Mesenchymal stem cell (in vitro differentiated cells and primary cell): ENCODE measurements at regions not wholly inside any gene's neighbourhood (a gene's known extent, or its start where the extent isn't known, plus 50 kb on each side); places are given as distances from the start of the nearest gene placed in this dataset.

Experiments used
- DNase-seq: peaks from one replicate; pipeline ENCODE4 v3.0.0-alpha.2; 2013
- H2AFZ ChIP-seq: one replicate; pipeline ENCODE4 v1.6.1; 2013; ENCODE audit warnings: low read depth, mild to moderate bottlenecking, control low read depth, inconsistent platforms, low read length, moderate library complexity
- H2AK5ac ChIP-seq: 2 replicates; pipeline ENCODE4 v1.6.1; 2013; ENCODE audit warnings: low read length, moderate library complexity, mild to moderate bottlenecking, inconsistent platforms; ENCODE audit not compliant: severe bottlenecking
- H2BK120ac ChIP-seq: one replicate; pipeline ENCODE4 v1.6.1; 2013; ENCODE audit warnings: low read depth, mild to moderate bottlenecking, inconsistent platforms, low read length, moderate library complexity
- H2BK12ac ChIP-seq, 2 experiments: one replicate each; pipeline ENCODE4 v1.6.1; 2013; ENCODE audit warnings: inconsistent platforms in 2 of 2, low read length in 2 of 2, mild to moderate bottlenecking in 2 of 2, moderate library complexity in 2 of 2, control low read depth in 1 of 2
- H2BK15ac ChIP-seq: one replicate; pipeline ENCODE4 v1.6.1; 2013; ENCODE audit warnings: mild to moderate bottlenecking, low read depth, inconsistent platforms; ENCODE audit not compliant: poor library complexity, severe bottlenecking
- H2BK5ac ChIP-seq: 2 replicates; pipeline ENCODE4 v1.6.1; 2013; ENCODE audit warnings: low read depth, mild to moderate bottlenecking, low read length, control low read depth, inconsistent platforms; ENCODE audit not compliant: poor library complexity, severe bottlenecking
- H3K14ac ChIP-seq, 2 experiments: one replicate each; pipeline ENCODE4 v1.6.1; 2013; ENCODE audit warnings: inconsistent platforms in 2 of 2, low read length in 2 of 2, control low read depth in 1 of 2, mild to moderate bottlenecking in 1 of 2, moderate library complexity in 1 of 2
- H3K18ac ChIP-seq, 2 experiments: one replicate each; pipeline ENCODE4 v1.6.1; 2013; ENCODE audit warnings: inconsistent platforms in 2 of 2, low read length in 2 of 2, control low read depth in 1 of 2, low read depth in 1 of 2, mild to moderate bottlenecking in 1 of 2
- H3K23ac ChIP-seq, 2 experiments: one replicate each; pipeline ENCODE4 v1.6.1; 2013; ENCODE audit warnings: inconsistent platforms in 2 of 2, low read length in 2 of 2, mild to moderate bottlenecking in 2 of 2, moderate library complexity in 2 of 2, control low read depth in 1 of 2
- H3K27ac ChIP-seq: 2 replicates; pipeline ENCODE4 v1.5.1; 2013; ENCODE audit warnings: mild to moderate bottlenecking, moderate library complexity, low read length, control low read depth, inconsistent platforms; ENCODE audit not compliant: poor library complexity, severe bottlenecking
- H3K27me3 ChIP-seq, 2 experiments: 2 replicates each; pipeline versions ENCODE4 v1.6.1 to v1.7.0; 2013; ENCODE audit warnings: low read length in 2 of 2, mild to moderate bottlenecking in 2 of 2, moderate library complexity in 2 of 2, control low read depth in 1 of 2, inconsistent platforms in 1 of 2; ENCODE audit not compliant: control insufficient read depth in 1 of 2, insufficient read depth in 1 of 2
- H3K36me3 ChIP-seq, 2 experiments: 2 replicates each; pipeline versions ENCODE4 v1.6.1 to v1.7.0; 2013; ENCODE audit warnings: low read length in 2 of 2, control low read depth in 1 of 2, inconsistent platforms in 1 of 2, low read depth in 1 of 2, mild to moderate bottlenecking in 1 of 2; ENCODE audit not compliant: insufficient read depth in 2 of 2, control insufficient read depth in 1 of 2
- H3K4ac ChIP-seq, 2 experiments: one replicate each; pipeline ENCODE4 v1.6.1; 2013; ENCODE audit warnings: inconsistent platforms in 2 of 2, low read length in 2 of 2, mild to moderate bottlenecking in 2 of 2, moderate library complexity in 2 of 2, control low read depth in 1 of 2, low read depth in 1 of 2
- H3K4me1 ChIP-seq: 2 replicates; pipeline ENCODE4 v1.6.1; 2013; ENCODE audit warnings: low read depth, low read length, control low read depth; ENCODE audit not compliant: control insufficient read depth, insufficient read depth
- H3K4me2 ChIP-seq: 2 replicates; pipeline ENCODE4 v1.6.1; 2013; ENCODE audit warnings: low read length, mild to moderate bottlenecking, inconsistent platforms; ENCODE audit not compliant: poor library complexity, severe bottlenecking
- H3K4me3 ChIP-seq, 2 experiments: 2 replicates each; pipeline versions ENCODE4 v1.5.1 to v1.7.0; 2013; ENCODE audit warnings: low read length in 2 of 2, mild to moderate bottlenecking in 2 of 2, control low read depth in 1 of 2, low read depth in 1 of 2; ENCODE audit not compliant: insufficient read depth in 1 of 2
- H3K79me1 ChIP-seq: replicated peaks from 2 replicates; pipeline ENCODE4 v1.6.1; 2013; ENCODE audit warnings: mild to moderate bottlenecking, control low read depth, low read length, inconsistent platforms; ENCODE audit not compliant: poor library complexity, severe bottlenecking
- H3K9ac ChIP-seq: 2 replicates; pipeline ENCODE4 v1.7.0; 2013; ENCODE audit warnings: mild to moderate bottlenecking, low read length, moderate library complexity
- H3K9me3 ChIP-seq: 2 replicates; pipeline ENCODE4 v1.7.0; 2013; ENCODE audit warnings: mild to moderate bottlenecking, low read length; ENCODE audit not compliant: control insufficient read depth
- H4K8ac ChIP-seq: one replicate; pipeline ENCODE4 v1.6.1; 2013; ENCODE audit warnings: inconsistent platforms, mild to moderate bottlenecking, low read length, moderate library complexity
- H4K91ac ChIP-seq: one replicate; pipeline ENCODE4 v1.6.1; 2013; ENCODE audit warnings: mild to moderate bottlenecking, low read length, inconsistent platforms
- WGBS: methylation state at CpG from one replicate; pipeline ENCODE4 v1.1.7; 2013; ENCODE audit warnings: mixed read lengths; 5-methylcytosine and 5-hydroxymethylcytosine counted together

GRCh38 chr3:23749609-23750008 is 56.1 kb upstream of the UBE2E1 start:
- 77% methylated on average over 4 of the region's 4 CpGs for WGBS
- Histone ChIP-seq H4K91ac (no peak overlapping the region), H3K9me3 (no peaks in the 10 kb centered on the region), H2AFZ (no peak overlapping the region), H2AK5ac (no peak overlapping the region), H3K79me1 (no peaks in the 10 kb centered on the region), H3K9ac (no peak overlapping the region), H4K8ac (no peak overlapping the region), H2BK12ac (no peak overlapping the region), H3K27ac (no peak overlapping the region), H3K27me3 (no peaks in the 10 kb centered on the region), H3K36me3 (no peaks in the 10 kb centered on the region), H3K18ac (no peak overlapping the region), H3K4me1 (peaks cover 9% of the 10 kb centered on the region), H3K23ac (no peak overlapping the region), H3K4me3 (no peak overlapping the region), H3K4me2 (no peak overlapping the region), H3K4ac (no peak overlapping the region), H2BK120ac (no peak overlapping the region), H3K14ac (no peak overlapping the region), H2BK5ac (no peak overlapping the region), H2BK15ac (no peak overlapping the region)
- no peak for DNase-seq

- Histone ChIP-seq H3K4me1 (peaks cover 9% of the 10 kb centered on the region), H4K91ac (no peak overlapping the region), H3K14ac (no peak overlapping the region), H3K36me3 (no peaks in the 10 kb centered on the region), H3K23ac (no peak overlapping the region), H3K27ac (no peak overlapping the region), H3K4me2 (no peak overlapping the region), H2BK15ac (no peak overlapping the region), H2AFZ (no peak overlapping the region), H2BK5ac (no peak overlapping the region), H2AK5ac (peak overlapping the region; percentile 52), H2BK12ac (peak overlapping the region in 1 of 2 experiments; percentile 85), H3K27me3 (no peaks in the 10 kb centered on the region), H3K4me3 (no peak overlapping the region), H3K4ac (peak overlapping the region in 1 of 2 experiments; percentile 19), H3K9me3 (no peaks in the 10 kb centered on the region), H4K8ac (peak overlapping the region; percentile 75), H2BK120ac (no peak overlapping the region), H3K9ac (no peak overlapping the region), H3K18ac (peak overlapping the region; percentile 5 to 25), H3K79me1 (no peaks in the 10 kb centered on the region)
- peak; percentile 47 for DNase-seq
- WGBS, result 44% methylated on average over 11 of the region's 11 CpGs
These were observed 55.1 kb upstream of the UBE2E1 start for GRCh38 chr3:23750573-23751210.

- no peak overlapping the region for H3K27ac ChIP-seq
- H3K79me1 ChIP-seq, result no peaks in the 10 kb centered on the region
- H3K14ac ChIP-seq, result peak overlapping the region in 1 of 2 experiments; percentile 53
- no peaks in the 10 kb centered on the region for H3K36me3 ChIP-seq
- H3K4me2 ChIP-seq, result no peak overlapping the region
- no peaks in the 10 kb centered on the region for H3K9me3 ChIP-seq
- H2AK5ac ChIP-seq, result peak overlapping the region; percentile 26
- H3K27me3 ChIP-seq, result no peaks in the 10 kb centered on the region
- H3K4me3 ChIP-seq, result no peak overlapping the region
- peak overlapping the region; percentile 75 for H4K8ac ChIP-seq
- no peak overlapping the region for H2AFZ ChIP-seq
- H3K18ac ChIP-seq, result peak overlapping the region; percentile 5 to 25
- no peak for DNase-seq
- H2BK5ac ChIP-seq, result no peak overlapping the region
- H2BK15ac ChIP-seq, result no peak overlapping the region
- H3K4ac ChIP-seq, result peak overlapping the region in 1 of 2 experiments; percentile 19
- no peak overlapping the region for H3K9ac ChIP-seq
- peaks cover 9% of the 10 kb centered on the region for H3K4me1 ChIP-seq
- H2BK120ac ChIP-seq, result no peak overlapping the region
- H4K91ac ChIP-seq, result peak overlapping the region; percentile 48
- H2BK12ac ChIP-seq, result peak overlapping the region in 1 of 2 experiments; percentile 85
- 32% methylated on average over 6 of the region's 7 CpGs for WGBS
- no peak overlapping the region for H3K23ac ChIP-seq
These were observed 54.5 kb upstream of the UBE2E1 start for GRCh38 chr3:23751212-23751723.

GRCh38 chr3:23752126-23752525 is 53.6 kb upstream of the UBE2E1 start:
- peak overlapping the region in 1 of 2 experiments; percentile 61 for H3K23ac ChIP-seq
- H4K91ac ChIP-seq, result no peak overlapping the region
- no peak overlapping the region for H2AFZ ChIP-seq
- peak overlapping the region; percentile 23 for H2AK5ac ChIP-seq
- H3K4me3 ChIP-seq, result no peak overlapping the region
- no peak overlapping the region for H3K18ac ChIP-seq
- no peak overlapping the region for H3K4me2 ChIP-seq
- peak overlapping the region; percentile 1 to 37 for H2BK12ac ChIP-seq
- H3K36me3 ChIP-seq, result no peaks in the 10 kb centered on the region
- H3K79me1 ChIP-seq, result no peaks in the 10 kb centered on the region
- no peak for DNase-seq
- H3K4ac ChIP-seq, result no peak overlapping the region
- H3K27ac ChIP-seq, result no peak overlapping the region
- WGBS, result 72% methylated on average over 3 of the region's 3 CpGs
- no peak overlapping the region for H3K14ac ChIP-seq
- no peaks in the 10 kb centered on the region for H3K9me3 ChIP-seq
- H2BK5ac ChIP-seq, result no peak overlapping the region
- H3K27me3 ChIP-seq, result no peaks in the 10 kb centered on the region
- H3K4me1 ChIP-seq, result peaks cover 9% of the 10 kb centered on the region
- H4K8ac ChIP-seq, result no peak overlapping the region
- no peak overlapping the region for H3K9ac ChIP-seq
- H2BK15ac ChIP-seq, result no peak overlapping the region
- H2BK120ac ChIP-seq, result no peak overlapping the region
